ENCODE measurements at regions not wholly inside any gene's neighbourhood (a gene's known extent, or its start where the extent isn't known, plus 50 kb on each side); places are given as distances from the start of the nearest gene placed in this dataset.
A peak's percentile ranks its signal among the peaks of the same experiment; 100 is the strongest.

GRCh38 chr6:44635486-44635885 lies 248.0 kb downstream of the CDC5L start:
- DNase-seq (ENCODE audit: low read depth): no peak

DNA sequence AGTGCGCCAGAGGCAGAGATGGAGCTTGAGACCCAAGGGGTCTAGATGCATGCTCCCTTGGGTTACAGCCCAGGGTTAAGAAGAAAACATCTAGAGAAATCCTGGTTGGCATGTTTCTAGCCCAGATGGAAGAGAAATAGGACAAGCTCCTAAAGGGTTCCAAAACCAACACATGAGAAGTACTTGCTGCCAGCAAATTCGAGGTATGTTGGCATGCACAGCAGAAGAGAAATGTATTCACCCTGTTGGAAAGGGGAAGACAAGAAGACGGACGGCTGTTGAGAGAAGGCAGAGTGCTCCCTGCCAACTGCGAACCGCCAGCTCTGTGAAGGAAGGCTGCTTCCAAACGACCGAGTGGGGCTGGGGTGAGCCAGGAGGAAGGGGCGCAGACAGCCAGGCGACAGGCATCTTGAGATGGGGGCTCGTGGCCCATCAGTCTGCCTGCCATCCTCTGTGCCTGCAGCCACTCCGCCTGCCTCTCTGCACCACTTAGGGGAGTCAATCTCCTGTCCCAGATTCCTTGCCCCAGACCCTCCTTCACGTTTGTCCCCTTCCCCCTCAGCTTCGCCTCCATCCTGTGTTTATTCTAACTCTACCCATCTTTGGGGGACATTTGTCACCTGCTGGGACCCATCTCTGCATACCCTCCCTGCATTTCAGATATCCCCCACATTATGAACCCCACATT lies 249.2 kb downstream of the CDC5L start:
- no peak for DNase-seq (ENCODE audit: low read depth)

GRCh38 chr6:44641344-44642031 lies 254.0 kb downstream of the CDC5L start:
- DNase-seq (ENCODE audit: low read depth): no peak

- DNase-seq (ENCODE audit: low read depth): no peak
Measured at GRCh38 chr6:44642349-44642748, 254.8 kb downstream of the CDC5L start.

GRCh38 chr6:44642870-44643522 lies 255.5 kb downstream of the CDC5L start:
- no peak for DNase-seq (ENCODE audit: low read depth)

DNA sequence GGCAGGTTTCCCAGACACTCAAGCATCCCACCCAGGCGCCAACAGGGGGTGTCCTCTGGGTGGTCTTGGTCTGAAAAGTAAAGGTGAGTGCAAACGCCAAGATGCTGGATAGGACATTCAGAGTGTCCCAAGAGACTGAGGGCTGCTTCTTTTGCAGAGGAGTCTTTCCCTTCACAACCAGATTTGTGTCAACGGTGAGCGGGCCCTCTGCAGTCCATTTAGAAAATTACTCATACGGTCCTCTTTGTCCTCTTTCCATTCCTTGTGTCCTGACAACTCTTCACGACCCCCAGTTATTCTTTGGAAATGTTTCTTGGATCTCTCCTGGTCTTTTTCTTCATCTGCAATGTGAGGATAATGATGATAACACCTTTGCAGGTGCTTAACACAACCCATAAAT lies 257.8 kb downstream of the CDC5L start:
- no peak for DNase-seq (ENCODE audit: low read depth)

DNA sequence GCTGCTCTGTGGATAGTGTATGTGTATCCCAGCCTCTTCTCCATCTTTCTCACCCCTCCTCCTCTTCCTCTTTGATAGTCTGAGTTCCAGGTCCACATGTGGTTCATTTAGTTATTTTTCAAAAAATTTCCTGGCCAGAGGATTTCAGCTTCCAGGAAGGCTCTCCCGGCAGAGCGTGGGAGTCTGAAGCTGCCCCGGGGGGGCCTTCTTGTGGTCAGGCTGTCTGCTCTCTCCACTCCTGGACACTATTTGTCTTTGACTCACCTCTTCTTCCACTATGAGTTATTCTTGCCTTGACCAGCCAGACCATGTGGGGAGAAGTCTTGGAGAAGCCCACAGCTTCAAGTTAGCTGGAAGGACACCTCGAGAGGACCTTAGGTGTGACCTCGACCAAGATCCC lies 258.8 kb downstream of the CDC5L start:
- DNase-seq (ENCODE audit: low read depth): no peak

DNA sequence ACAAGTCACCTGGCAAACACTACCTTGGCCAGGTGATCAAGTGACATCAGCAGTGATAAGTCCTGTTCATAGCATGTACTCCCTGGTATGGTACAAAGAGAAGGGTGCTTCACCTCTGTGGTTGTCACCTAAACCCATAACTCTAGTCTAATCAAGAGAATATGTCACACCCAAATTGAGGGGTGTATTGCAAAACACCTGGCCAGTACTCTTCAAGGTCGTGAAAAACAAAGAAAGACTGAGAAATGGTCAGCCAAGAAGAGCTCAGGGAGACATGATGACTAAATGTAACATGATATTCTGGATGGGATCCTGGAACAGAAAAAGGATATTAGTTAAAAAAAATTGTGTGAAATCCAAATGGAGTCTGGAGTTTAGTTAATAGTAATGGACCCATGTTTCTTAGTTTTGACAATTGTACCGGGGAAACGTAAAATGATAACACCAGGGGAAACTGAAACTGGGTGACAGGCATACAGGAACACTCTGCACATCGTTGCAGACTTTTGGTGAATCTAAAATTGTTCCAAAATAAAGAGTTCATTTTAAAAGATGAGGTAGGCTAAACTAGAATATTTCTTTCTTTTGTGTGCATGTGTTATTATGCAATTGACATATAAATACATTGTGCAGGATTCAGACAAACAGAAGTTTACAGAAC lies 262.0 kb downstream of the CDC5L start:
- no peak for DNase-seq (ENCODE audit: low read depth)

DNA sequence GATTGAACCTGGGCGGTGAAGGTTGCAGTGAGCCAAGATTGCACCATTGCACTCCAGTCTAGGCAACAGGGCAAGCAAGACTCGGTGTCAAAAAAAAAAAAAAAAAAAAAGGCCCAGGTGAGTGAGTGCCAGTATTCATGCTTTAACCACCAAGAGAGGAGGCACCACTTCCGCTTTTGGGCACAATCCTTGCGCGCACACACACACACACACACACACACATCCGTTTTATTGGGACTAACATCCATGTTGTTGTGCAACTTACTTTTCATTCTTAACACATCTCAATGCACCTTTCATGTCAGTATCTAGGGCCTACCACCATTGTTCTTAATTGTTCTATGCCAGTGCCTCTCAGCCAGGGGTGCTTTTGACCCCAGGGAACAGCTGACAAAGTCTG lies 263.0 kb downstream of the CDC5L start:
- DNase-seq (ENCODE audit: low read depth): no peak

DNA sequence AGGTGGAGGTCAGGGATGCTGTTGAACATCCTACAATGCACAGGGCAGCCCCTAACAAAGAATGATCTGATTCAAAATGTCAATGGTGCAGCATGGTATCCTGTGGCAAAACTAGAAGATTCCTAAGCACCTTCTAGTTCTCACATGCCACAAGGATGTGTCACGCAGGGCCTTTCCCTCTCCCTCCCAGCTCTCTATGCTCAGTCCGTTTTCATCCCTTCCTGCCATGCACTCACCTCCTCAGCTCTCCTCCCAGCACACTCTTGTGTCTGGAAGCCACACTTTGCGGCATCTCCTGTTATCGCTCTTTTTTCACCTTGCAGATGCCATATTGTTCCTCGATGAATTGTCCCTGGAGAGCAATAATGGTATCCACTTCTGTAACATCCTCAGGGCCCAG lies 263.4 kb downstream of the CDC5L start:
- no peak for DNase-seq (ENCODE audit: low read depth)

- no peak for DNase-seq (ENCODE audit: low read depth)
Measured at GRCh38 chr6:44651604-44652003, 264.1 kb downstream of the CDC5L start.

DNA sequence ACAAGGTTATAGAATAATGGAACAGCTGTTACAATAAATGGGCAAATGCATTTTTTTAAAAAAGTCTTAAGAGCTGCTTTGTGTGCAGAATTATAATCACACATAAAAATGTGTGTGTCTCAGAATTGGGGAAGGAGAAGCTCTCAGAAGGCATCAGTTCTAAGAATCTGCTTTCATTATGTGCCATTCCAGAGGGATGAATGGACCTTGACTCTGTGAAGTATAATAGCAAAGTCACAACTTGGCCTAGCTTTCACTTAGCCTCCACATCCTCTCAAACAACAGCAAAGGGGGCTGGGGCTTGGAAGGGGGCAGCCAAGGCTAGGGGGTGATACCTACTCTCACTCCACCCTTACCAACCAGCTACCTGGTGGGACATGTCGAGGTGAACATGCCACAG lies 265.0 kb downstream of the CDC5L start:
- DNase-seq (ENCODE audit: low read depth): no peak

DNA sequence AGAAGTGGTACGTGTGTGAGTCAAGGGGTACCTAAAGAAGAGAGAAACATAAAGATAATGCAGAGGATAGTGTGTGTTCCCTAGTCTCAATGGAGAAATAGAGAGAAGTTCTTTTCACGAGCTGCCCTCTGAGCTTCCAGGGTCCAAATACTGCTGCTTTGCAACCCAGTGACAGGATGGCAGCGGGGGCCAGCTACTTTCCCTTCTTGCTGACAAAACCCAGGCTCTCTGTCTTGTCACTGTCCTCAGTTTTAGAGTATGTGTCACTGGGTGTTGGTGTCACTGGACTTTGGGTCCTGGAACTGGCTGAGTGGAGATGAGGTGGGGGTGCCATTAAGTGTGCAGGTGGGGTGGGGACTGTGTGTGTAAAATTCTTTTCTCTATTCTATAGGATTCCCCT lies 265.6 kb downstream of the CDC5L start:
- DNase-seq (ENCODE audit: low read depth): no peak

GRCh38 chr6:44653761-44654218 lies 266.3 kb downstream of the CDC5L start:
- DNase-seq (ENCODE audit: low read depth): no peak

DNA sequence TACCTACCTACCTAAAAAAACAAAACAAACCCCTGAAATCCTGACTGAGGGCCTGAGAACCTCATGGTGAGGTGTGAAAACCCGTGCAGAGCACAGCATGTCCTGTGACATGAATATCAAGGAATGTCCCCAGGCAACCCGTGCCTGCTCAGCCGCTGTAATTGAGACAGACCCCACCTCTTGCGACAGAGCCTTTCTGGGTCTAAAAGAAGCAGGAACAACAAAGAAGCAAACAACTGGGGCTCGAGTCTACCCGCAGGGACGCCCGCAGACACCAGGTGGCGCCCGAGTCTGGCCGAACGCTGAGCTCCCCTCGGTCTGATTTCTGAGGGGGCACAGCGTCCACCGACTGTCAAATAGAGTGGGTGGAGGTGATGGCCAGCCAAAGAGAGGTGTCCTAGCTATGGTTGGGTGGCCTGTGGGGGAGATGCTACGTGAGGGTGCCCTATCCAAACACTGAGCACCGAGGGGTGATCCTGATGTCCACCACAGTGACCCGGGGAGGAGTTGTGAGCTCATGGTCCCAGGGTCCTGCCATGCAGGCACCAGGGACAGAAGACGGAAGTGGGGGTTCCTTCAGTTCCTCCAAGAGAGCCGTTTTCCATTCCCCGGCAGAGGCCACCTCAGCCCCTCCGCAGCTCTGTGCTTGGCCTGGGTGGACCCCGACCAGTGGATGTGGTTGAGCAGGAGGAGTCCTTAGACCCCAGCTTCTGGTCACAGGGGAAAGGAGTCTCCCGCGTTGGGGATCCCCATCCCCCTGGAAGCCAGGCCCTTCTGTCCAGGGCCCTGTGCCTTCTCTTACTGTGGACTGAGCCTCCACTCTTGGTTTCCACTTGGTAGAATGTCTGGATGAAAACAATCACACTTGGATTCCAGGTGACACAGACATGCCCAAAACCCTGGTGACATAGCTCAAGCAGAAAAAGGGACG lies 268.2 kb downstream of the CDC5L start:
- peak; percentile 14 for DNase-seq (ENCODE audit: low read depth)

DNA sequence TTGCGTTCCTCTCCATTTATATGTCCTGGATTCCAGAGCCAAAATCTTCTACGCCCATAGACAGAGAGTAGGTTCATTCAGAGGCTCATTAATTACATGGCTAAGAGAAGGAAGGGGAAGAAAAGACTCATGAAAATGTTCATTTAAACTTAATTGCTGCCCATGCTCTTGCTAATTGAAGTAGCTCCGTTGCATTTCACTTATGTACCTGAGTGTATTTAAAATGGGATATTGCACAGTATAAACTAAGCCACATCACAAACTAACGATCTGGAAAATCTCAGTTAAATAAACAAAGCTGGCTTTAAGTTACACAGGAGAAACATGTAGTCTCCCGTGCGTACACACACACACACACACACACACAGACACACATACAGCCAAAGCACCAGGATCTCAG lies 269.2 kb downstream of the CDC5L start:
- DNase-seq (ENCODE audit: low read depth): no peak

- DNase-seq (ENCODE audit: low read depth): no peak
Measured at GRCh38 chr6:44657206-44657819, 269.8 kb downstream of the CDC5L start.

DNA sequence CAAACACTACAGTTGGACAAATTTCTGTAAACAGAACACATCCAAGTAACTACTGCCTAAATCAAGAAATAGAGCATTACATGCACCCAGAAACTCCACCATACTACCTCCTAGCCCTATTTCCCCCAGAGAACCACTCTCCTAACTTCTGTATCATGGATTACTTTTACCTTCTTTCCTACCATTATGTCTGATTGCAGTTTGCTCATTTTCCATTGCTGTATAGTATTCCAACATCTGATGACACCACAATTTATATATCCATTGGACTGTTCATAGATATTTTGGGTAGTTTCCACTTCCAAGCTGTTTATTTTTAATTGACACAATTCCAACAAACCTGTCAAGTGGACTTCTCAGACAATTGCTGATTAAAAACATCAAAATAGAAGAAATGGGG lies 271.1 kb downstream of the CDC5L start:
- no peak for DNase-seq (ENCODE audit: low read depth)

DNA sequence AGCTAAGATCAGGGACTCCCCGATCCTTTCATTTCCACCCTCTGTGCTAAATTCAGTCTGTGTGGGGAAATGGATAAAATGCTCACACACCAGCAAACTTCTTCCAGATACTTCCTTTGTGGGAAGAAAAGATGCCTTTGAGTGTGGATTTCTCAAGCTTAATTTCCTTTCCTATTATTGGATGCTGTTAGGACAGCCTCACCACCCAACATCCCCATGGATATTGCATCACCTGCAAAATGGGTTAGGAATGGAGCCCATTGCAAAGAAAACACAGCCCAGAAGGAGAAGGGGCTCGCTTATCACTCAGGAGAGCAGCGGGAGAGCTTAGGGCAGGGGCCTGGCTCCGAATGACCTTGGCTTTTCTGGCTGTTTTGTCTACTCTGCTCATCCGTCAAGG lies 272.2 kb downstream of the CDC5L start:
- DNase-seq (ENCODE audit: low read depth): no peak

DNA sequence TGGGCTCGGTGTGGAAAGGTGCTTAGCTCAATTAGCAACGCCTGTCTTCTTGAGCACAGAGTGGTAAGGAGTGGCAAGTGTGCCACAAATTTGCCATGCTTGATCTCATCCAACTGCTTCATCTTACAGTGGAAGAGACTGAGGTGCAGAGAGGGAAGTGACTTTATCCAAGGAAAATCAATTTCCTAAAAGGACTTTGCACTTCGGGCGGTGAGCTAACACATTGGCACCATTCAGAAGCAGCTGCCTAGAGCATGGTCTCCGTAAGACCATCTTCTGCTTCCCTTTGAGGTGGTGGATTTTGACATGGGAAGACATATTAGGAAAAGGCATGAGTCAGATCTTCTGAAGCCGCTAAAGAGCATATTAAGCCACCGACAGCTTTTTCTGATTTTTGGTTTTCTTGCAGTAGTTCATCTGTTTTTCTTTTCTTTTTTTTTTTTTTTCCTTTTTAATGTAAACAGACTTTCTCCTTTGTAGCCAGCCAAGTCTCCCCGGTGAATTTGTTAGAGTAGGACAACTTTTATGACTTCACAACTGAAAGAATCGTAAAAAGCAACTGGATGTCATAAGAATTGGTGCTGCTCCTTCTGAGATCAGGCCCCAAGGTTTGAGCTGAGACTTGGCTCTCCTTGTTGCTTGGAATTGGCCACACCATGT lies 273.2 kb downstream of the CDC5L start:
- DNase-seq (ENCODE audit: low read depth): no peak
